ENCODE measurements at regions not wholly inside any gene's neighbourhood (a gene's known extent, or its start where the extent isn't known, plus 50 kb on each side); places are given as distances from the start of the nearest gene placed in this dataset.
A peak's percentile ranks its signal among the peaks of the same experiment; 100 is the strongest.
"Not testable (repeated sequence)": the region's sequence is repeated elsewhere in the genome, so short reads cannot be mapped to it uniquely, and the experiment has no call there.

GRCh38 chr2:228516019-228516418 lies 334.5 kb upstream of the SPHKAP start:
- DNase-seq (ENCODE audit: low spot score) = no peak

DNA sequence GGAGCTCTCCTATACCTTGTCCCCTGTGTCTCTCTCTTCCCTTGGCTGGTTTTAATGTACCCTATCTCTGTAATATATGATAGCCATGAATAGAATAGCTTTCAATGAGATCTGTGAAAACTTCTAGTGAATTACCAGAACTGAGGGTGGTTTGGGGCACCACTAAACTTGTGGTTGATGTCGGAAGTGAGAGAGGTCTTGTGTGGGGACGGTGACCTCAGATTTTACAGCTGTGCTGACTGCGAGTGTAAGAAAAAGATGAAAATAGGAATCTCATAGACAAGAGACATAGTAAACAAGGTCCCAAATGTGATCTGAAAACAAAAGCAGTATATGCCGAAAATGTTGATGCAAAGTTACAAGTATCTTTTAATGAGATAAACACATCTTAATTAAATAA lies 332.0 kb upstream of the SPHKAP start:
- DNase-seq (ENCODE audit: low spot score) = not testable (repeated sequence)

DNA sequence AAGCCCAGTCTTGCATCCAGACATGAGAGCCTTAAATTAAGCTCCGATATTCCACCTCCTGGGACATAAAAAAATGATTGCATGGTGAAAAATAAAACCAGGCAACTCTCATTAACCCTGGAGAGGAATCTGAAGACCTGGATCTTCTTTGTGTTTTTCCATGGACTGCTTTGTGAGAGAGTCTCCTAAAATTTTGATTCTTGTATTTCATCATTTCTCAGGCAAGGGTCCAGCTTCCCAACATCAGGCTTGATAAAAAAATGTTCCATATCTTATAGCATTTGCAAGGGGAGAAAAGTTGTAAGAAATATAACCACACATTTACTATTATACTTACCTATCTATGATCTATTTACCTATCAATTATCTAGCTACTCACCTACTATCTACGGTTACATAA lies 327.5 kb upstream of the SPHKAP start:
- no peak for DNase-seq (ENCODE audit: low spot score)

- DNase-seq (ENCODE audit: low spot score) = no peak
These were observed 326.4 kb upstream of the SPHKAP start for GRCh38 chr2:228507870-228508269.

GRCh38 chr2:228507231-228507824 lies 325.8 kb upstream of the SPHKAP start:
- no peak for DNase-seq (ENCODE audit: low spot score)

GRCh38 chr2:228503731-228504130 lies 322.2 kb upstream of the SPHKAP start:
- DNase-seq (ENCODE audit: low spot score) = no peak

DNA sequence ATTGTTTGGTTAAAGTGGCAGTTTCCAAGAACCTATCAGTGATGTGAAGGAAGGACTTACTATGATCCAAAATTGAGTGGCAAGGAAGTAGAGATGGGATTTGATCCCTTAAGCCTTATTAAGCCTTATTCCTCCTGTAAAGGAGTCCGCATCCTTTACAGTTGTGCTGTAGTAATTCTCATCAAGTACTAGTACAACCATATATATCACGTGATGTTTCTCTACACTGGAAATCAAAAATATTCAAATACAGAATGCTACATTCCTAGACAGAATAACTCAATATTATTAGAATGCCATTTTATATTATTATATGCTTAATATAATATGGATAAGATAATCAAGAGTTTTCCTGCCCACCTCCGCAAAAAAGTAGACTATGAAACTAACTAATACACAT lies 312.4 kb upstream of the SPHKAP start:
- DNase-seq (ENCODE audit: low spot score) = no peak

DNA sequence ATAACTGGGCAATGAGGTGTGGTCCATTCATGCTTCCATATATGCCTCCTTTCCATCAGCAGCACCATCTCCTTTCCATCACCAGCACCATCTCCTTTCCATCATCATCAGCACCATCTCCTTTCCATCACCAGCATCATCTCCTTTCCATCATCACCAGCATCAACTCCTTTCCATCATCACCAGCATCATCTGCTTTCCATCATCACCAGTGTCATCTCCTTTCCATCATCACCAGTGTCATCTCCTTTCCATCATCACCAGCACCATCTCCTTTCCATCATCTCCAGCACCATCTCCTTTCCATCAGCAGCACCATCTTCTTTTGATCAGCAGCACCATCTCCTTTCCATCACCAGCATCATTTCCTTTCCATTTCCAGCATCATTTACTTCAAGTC lies 297.5 kb upstream of the SPHKAP start:
- DNase-seq (ENCODE audit: low spot score) = no peak

GRCh38 chr2:228474466-228474865 lies 293.0 kb upstream of the SPHKAP start:
- DNase-seq (ENCODE audit: low spot score) = peak; percentile 33

- peak; percentile 28 for DNase-seq (ENCODE audit: low spot score)
These were observed 288.2 kb upstream of the SPHKAP start for GRCh38 chr2:228469721-228470120.

DNA sequence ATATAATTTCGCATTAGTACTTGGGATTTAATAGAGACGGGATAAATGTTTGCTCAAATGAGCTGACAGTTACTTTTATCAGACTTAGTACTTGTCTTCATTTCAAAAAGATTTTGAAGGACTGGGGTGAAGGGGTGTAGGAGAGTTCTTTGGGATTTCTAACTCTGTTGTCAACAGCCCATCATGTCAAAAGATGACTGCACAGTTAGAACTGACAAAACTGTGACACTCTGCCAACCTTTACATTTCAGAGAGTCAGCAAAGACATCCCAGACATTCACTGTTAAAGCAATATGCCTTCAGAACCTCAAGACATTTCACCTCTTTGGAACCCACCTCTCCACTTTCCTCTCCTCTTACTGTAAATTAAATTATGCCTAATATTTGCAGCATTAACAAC lies 285.4 kb upstream of the SPHKAP start:
- DNase-seq (ENCODE audit: low spot score) = no peak

DNA sequence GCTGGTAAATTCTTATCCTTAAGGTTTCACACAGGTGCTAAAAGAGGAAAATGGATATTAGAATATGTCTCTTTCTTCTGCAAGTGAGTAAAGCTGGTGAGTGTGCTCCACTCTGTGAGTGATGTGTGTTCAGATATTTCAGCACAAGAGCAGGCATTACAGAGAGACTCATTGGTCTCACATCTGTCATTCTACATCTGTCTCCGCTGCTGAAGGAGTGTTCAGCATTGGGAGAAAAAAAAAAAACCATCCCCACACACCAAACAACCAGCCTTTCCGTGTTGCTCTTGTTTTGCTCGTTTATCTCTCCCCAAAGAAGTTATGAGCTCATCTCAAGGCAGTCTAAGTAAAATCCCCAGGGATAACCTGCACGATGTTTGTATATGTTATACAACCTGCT lies 283.9 kb upstream of the SPHKAP start:
- DNase-seq (ENCODE audit: low spot score) = no peak

DNA sequence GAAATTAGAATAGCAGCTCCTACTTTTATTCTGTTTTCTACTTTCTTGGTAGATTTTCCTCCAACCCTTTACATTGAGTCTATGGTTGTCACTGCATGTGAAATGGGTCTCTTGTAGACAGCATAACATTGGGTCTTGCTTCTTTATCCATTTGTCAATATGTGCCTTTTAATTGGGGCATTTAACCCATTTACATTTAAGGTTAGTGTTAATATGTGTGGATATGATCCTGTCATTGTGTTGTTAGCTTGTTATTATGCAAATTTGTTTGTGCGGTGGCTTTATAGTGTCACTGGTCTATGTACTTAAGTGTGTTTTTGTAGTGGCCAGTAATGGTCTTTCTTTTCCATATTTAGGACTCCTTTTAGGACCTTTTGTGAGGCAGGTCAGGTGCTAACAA lies 276.9 kb upstream of the SPHKAP start:
- DNase-seq (ENCODE audit: low spot score) = no peak

DNA sequence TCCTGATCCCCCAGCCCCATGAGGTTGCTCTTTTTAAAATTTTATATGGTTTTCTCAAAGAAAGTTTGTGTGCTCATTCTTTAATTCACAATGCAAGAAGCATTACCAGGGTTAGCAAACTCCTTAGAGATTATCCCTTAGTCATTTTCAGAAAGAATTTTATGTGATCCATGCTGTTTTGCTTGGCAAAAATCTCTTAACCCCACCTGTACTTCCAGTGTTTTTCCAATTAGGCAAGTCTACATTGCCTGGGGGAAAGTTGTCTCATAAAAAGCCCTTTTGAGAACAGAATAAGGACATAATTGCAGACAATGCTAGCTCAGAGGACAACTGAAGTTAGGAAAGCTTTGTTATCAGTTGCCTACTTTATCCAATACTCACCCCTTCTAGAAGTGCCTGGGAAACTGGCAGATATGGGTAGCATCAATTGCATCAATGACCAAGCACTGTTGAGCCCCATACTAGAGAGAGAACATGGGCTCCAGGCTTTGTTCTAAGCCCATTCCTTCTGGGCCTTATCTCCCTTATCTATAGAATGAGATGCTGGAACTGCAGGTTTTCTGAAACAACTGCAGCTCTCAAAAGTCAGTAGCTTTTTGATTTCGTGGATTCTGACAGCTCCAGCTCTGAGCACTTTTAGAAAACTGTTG lies 265.9 kb upstream of the SPHKAP start:
- DNase-seq (ENCODE audit: low spot score) = no peak

DNA sequence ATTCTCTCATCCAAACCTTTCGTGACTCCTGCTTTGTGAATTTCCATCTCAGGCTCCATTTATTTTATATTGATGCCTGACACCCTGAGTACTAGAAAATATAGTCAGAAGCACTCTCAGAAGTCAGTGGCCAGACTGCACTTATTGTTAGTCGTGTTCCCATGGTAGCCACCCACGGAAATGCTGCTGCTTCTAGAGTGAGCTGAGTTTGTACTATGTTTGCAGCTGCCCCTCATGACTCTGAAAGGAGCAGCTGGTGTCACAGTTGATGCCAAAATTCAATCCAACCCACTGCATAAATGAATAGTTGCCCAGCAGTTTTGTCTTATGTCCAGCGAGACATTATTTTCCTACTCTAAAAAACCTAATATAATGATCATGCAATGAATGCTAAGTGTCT lies 265.2 kb upstream of the SPHKAP start:
- no peak for DNase-seq (ENCODE audit: low spot score)

GRCh38 chr2:228444161-228444560 lies 262.7 kb upstream of the SPHKAP start:
- DNase-seq (ENCODE audit: low spot score) = no peak

DNA sequence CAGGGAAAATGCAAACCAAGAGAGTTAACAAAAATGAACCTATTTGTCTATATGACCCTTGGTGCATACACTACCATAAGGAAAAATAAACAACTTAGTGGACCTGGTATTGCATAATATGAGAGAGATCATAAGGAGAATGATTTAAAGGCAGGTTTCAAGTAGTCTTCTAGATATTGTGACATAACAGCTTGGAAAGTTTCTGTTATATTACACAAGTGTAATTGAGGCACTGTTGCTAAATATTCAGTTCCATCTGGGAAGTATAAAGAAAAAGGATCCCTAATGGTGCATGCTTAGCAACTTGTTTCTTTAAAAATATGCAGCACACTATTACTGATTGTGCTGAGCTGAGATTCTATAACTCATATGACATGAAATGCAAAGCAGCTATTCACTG lies 252.2 kb upstream of the SPHKAP start:
- DNase-seq (ENCODE audit: low spot score) = no peak

DNA sequence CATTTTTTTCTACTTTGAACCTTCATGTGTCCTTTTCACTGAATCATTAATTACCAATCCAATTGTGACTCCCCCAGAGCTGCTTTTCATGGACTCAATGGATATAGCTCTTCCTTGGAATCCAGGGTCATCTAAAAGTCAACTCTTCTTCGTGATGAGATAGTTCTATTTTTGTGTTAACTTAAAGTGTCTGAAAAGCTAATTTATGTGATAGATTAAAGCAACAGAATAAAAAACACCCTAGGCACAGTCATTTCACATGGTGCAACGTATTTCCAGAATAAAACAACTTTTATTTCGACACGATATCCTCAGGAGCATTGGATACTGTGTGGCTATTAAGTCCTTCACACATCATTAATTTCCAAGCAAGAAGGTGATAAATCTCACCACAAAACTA lies 250.6 kb upstream of the SPHKAP start:
- DNase-seq (ENCODE audit: low spot score) = no peak

GRCh38 chr2:228430986-228431385 lies 249.5 kb upstream of the SPHKAP start:
- DNase-seq (ENCODE audit: low spot score) = no peak

GRCh38 chr2:228426502-228427216 lies 245.2 kb upstream of the SPHKAP start:
- DNase-seq (ENCODE audit: low spot score) = no peak

DNA sequence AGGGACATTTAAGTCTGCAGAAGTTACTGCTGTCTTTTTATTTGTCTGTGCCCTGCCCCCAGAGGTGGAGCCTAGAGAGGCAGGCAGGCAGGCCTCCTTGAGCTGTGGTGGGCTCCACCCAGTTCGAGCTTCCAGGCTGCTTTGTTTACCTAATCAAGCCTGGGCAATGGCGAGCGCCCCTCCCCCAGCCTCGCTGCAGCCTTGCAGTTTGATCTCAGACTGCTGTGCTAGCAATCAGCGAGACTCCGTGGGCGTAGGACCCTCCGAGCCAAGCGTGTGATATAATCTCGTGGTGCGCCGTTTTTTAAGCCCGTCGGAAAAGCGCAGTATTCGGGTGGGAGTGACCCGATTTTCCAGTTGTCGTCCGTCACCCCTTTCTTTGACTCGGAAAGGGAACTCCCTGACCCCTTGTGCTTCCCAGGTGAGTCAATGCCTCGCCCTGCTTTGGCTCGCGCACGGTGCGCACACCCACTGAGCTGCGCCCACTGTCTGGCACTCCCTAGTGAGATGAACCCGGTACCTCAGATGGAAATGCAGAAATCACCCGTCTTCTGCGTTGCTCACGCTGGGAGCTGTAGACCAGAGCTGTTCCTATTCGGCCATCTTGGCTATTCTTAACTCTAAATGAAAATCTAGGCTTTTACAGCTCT lies 244.0 kb upstream of the SPHKAP start:
- not testable (repeated sequence) for DNase-seq (ENCODE audit: low spot score)

DNA sequence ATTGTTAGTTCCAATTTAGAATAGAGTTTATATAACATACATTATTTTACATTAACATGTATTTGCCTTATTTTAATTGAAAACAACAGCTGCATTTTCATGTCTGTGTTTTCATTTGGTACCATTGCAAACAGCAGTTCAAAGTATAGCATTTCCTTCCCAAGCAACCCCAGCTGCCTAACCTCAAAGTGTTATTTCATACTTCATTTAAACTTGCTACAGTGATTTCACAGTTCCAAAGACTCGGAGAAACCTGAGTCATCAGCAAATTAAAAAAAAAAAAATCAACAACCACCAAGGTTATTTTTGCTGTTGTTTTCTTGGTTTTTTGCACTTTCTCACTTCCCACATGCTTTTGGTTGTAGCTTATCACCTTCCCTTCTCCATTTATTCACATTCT lies 236.5 kb upstream of the SPHKAP start:
- DNase-seq (ENCODE audit: low spot score) = peak; percentile 19

DNA sequence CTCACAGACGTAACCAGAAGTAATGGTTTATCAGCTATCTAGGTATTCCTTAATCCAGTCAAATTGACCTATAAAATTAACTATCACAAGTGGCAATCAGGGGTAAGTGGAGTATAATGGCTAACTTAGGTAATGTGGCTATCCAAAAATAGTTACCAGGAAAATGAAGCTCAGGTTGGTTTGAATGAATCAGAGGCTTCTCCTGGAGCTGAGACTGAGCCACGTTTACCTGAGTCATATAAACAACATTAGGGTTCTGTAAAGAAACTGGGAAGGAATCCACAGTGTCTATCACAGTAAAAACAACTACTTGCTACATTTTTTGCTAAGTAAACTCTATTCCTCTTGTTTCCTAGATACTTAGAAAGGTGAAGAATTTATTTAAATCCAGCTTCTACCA lies 236.0 kb upstream of the SPHKAP start:
- no peak for DNase-seq (ENCODE audit: low spot score)

Measured in AG08395 (cell line).